ENCODE measurements at regions not wholly inside any gene's neighbourhood (a gene's known extent, or its start where the extent isn't known, plus 50 kb on each side); places are given as distances from the start of the nearest gene placed in this dataset.
"Not testable (repeated sequence)": the region's sequence is repeated elsewhere in the genome, so short reads cannot be mapped to it uniquely, and the experiment has no call there.

- ATAC-seq (no peak), DNase-seq (no peak)
- WGBS = 79% methylated on average over 12 of the region's 12 CpGs
- no peak overlapping the region for H3K27ac ChIP-seq (ENCODE audit: low read length)
- no peaks in the 10 kb centered on the region for H3K9me3 ChIP-seq (ENCODE audit: control insufficient read depth, low read length)
- H3K27me3 ChIP-seq (ENCODE audit: control insufficient read depth, insufficient read depth) = no peaks in the 10 kb centered on the region
- H3K4me1 ChIP-seq (ENCODE audit: control insufficient read depth, insufficient read depth, low read length) = no peaks in the 10 kb centered on the region
- H3K4me3 ChIP-seq (ENCODE audit: low read length) = no peak overlapping the region
- intact Hi-C loops (cut with DNase I) = no loop called here
These were observed 100.6 kb upstream of the RAB4A start for GRCh38 chr1:229170274-229170673.

GRCh38 chr1:229170778-229171505, 100.0 kb upstream of the RAB4A start:
- no peaks in the 10 kb centered on the region for H3K27me3 ChIP-seq (ENCODE audit: control insufficient read depth, insufficient read depth)
- no peaks in the 10 kb centered on the region for H3K4me1 ChIP-seq (ENCODE audit: control insufficient read depth, insufficient read depth, low read length)
- H3K27ac ChIP-seq (ENCODE audit: low read length) = no peak overlapping the region
- ATAC-seq = no peak
- DNase-seq = no peak
- intact Hi-C loops (cut with DNase I) = no loop called here
- WGBS = 83% methylated on average over 8 of the region's 8 CpGs
- no peak overlapping the region for H3K4me3 ChIP-seq (ENCODE audit: low read length)
- no peaks in the 10 kb centered on the region for H3K9me3 ChIP-seq (ENCODE audit: control insufficient read depth, low read length)

- no peak for ATAC-seq
- WGBS = 72% methylated on average over 4 of the region's 4 CpGs
- Histone ChIP-seq H3K9me3 (ENCODE audit: control insufficient read depth, low read length) (no peaks in the 10 kb centered on the region), H3K4me1 (ENCODE audit: control insufficient read depth, insufficient read depth, low read length) (no peaks in the 10 kb centered on the region), H3K27ac (ENCODE audit: low read length) (no peak overlapping the region), H3K4me3 (ENCODE audit: low read length) (no peak overlapping the region), H3K27me3 (ENCODE audit: control insufficient read depth, insufficient read depth) (no peaks in the 10 kb centered on the region)
- intact Hi-C loops (cut with DNase I) = no loop called here
- DNase-seq = no peak
These were observed 99.0 kb upstream of the RAB4A start for GRCh38 chr1:229171934-229172333.

- H3K27ac ChIP-seq (ENCODE audit: low read length); ATAC-seq; H3K4me3 ChIP-seq (ENCODE audit: low read length); H3K9me3 ChIP-seq (ENCODE audit: control insufficient read depth, low read length); H3K27me3 ChIP-seq (ENCODE audit: control insufficient read depth, insufficient read depth); DNase-seq; intact Hi-C loops (cut with DNase I); H3K4me1 ChIP-seq (ENCODE audit: control insufficient read depth, insufficient read depth, low read length): not testable (repeated sequence)
- 88% methylated on average over 14 of the region's 14 CpGs for WGBS
These were observed 97.1 kb upstream of the RAB4A start for GRCh38 chr1:229173491-229174476.

GRCh38 chr1:229175297-229175696, 95.6 kb upstream of the RAB4A start:
- DNase-seq; intact Hi-C loops (cut with DNase I); H3K9me3 ChIP-seq (ENCODE audit: control insufficient read depth, low read length); H3K4me3 ChIP-seq (ENCODE audit: low read length); H3K4me1 ChIP-seq (ENCODE audit: control insufficient read depth, insufficient read depth, low read length); H3K27me3 ChIP-seq (ENCODE audit: control insufficient read depth, insufficient read depth); ATAC-seq; H3K27ac ChIP-seq (ENCODE audit: low read length): not testable (repeated sequence)
- WGBS = 88% methylated on average over 11 of the region's 11 CpGs

- H3K27ac ChIP-seq (ENCODE audit: low read length); H3K27me3 ChIP-seq (ENCODE audit: control insufficient read depth, insufficient read depth); H3K4me3 ChIP-seq (ENCODE audit: low read length); ATAC-seq; H3K4me1 ChIP-seq (ENCODE audit: control insufficient read depth, insufficient read depth, low read length); intact Hi-C loops (cut with DNase I); H3K9me3 ChIP-seq (ENCODE audit: control insufficient read depth, low read length): not testable (repeated sequence)
- 45% methylated on average over 6 of the region's 6 CpGs for WGBS
- peak in 1 of 3 donors; percentile 67 for DNase-seq
These were observed 94.5 kb upstream of the RAB4A start for GRCh38 chr1:229176457-229176856.

- no peaks in the 10 kb centered on the region for H3K9me3 ChIP-seq (ENCODE audit: control insufficient read depth, low read length)
- intact Hi-C loops (cut with DNase I) = no loop called here
- ATAC-seq (no peak), DNase-seq (no peak)
- 87% methylated on average over 8 of the region's 8 CpGs for WGBS
- H3K4me3 ChIP-seq (ENCODE audit: low read length) = no peak overlapping the region
- H3K27ac ChIP-seq (ENCODE audit: low read length) = no peak overlapping the region
- H3K27me3 ChIP-seq (ENCODE audit: control insufficient read depth, insufficient read depth) = no peaks in the 10 kb centered on the region
- H3K4me1 ChIP-seq (ENCODE audit: control insufficient read depth, insufficient read depth, low read length) = no peaks in the 10 kb centered on the region
These were observed 90.8 kb upstream of the RAB4A start for GRCh38 chr1:229180161-229180560.

- DNase-seq (no peak), ATAC-seq (no peak)
- Histone ChIP-seq H3K9me3 (ENCODE audit: control insufficient read depth, low read length) (no peaks in the 10 kb centered on the region), H3K4me1 (ENCODE audit: control insufficient read depth, insufficient read depth, low read length) (no peaks in the 10 kb centered on the region), H3K27ac (ENCODE audit: low read length) (no peak overlapping the region), H3K27me3 (ENCODE audit: control insufficient read depth, insufficient read depth) (no peaks in the 10 kb centered on the region), H3K4me3 (ENCODE audit: low read length) (no peak overlapping the region)
- 96% methylated on average over 2 of the region's 2 CpGs for WGBS
- intact Hi-C loops (cut with DNase I) = no loop called here
These were observed 89.5 kb upstream of the RAB4A start for GRCh38 chr1:229181419-229181818.

GRCh38 chr1:229183588-229183987, 87.3 kb upstream of the RAB4A start:
- 90% methylated on average over 4 of the region's 4 CpGs for WGBS
- no peak overlapping the region for H3K4me3 ChIP-seq (ENCODE audit: low read length)

GRCh38 chr1:229184066-229184465, 86.8 kb upstream of the RAB4A start:
- H3K27ac ChIP-seq (ENCODE audit: low read length) = no peak overlapping the region
- DNase-seq (no peak), ATAC-seq (no peak)
- no peaks in the 10 kb centered on the region for H3K27me3 ChIP-seq (ENCODE audit: control insufficient read depth, insufficient read depth)
- intact Hi-C loops (cut with DNase I) = no loop called here
- no peaks in the 10 kb centered on the region for H3K9me3 ChIP-seq (ENCODE audit: control insufficient read depth, low read length)
- WGBS = 65% methylated on average over 4 of the region's 4 CpGs
- H3K4me1 ChIP-seq (ENCODE audit: control insufficient read depth, insufficient read depth, low read length) = no peaks in the 10 kb centered on the region
- no peak overlapping the region for H3K4me3 ChIP-seq (ENCODE audit: low read length)

More at GRCh38 chr1:229183588-229183987, 87.3 kb upstream of the RAB4A start:
- Histone ChIP-seq H3K4me1 (ENCODE audit: control insufficient read depth, insufficient read depth, low read length) (no peaks in the 10 kb centered on the region), H3K27me3 (ENCODE audit: control insufficient read depth, insufficient read depth) (no peaks in the 10 kb centered on the region), H3K9me3 (ENCODE audit: control insufficient read depth, low read length) (no peaks in the 10 kb centered on the region), H3K27ac (ENCODE audit: low read length) (no peak overlapping the region)
- no peak for ATAC-seq
- no peak for DNase-seq
- intact Hi-C loops (cut with DNase I) = no loop called here

- Histone ChIP-seq H3K9me3 (ENCODE audit: control insufficient read depth, low read length) (no peaks in the 10 kb centered on the region), H3K4me1 (ENCODE audit: control insufficient read depth, insufficient read depth, low read length) (peaks cover 1% of the 10 kb centered on the region), H3K27ac (ENCODE audit: low read length) (no peak overlapping the region), H3K4me3 (ENCODE audit: low read length) (no peak overlapping the region), H3K27me3 (ENCODE audit: control insufficient read depth, insufficient read depth) (no peaks in the 10 kb centered on the region)
- WGBS = 95% methylated on average over 4 of the region's 4 CpGs
- intact Hi-C loops (cut with DNase I) = no loop called here
- no peak for DNase-seq
- ATAC-seq = no peak
These were observed 84.9 kb upstream of the RAB4A start for GRCh38 chr1:229185963-229186362.

All from right cardiac atrium (tissue), 5 donors.